GM12878 (cell line): ENCODE measurements at regions not wholly inside any gene's neighbourhood (a gene's known extent, or its start where the extent isn't known, plus 50 kb on each side); places are given as distances from the start of the nearest gene placed in this dataset.

Source experiments
- CBX3 ChIP-seq: fragments of 200-600 bp; sonication (generic); IDR thresholded peaks from 2 replicates; pipeline ENCODE4 v1.6.1; 2016; ENCODE audit warnings: low read depth, borderline replicate concordance
- HDGF ChIP-seq: fragments of 450-650 bp; IDR thresholded peaks from 2 replicates; pipeline ENCODE4 v1.6.1; 2016; ENCODE audit warnings: antibody characterized with exemption
- NR2F1 ChIP-seq: fragments of 450-650 bp; conservative IDR thresholded peaks from 2 replicates; pipeline ENCODE4 v1.6.1; 2017; ENCODE audit warnings: mild to moderate bottlenecking
- POLR2AphosphoS5 ChIP-seq: IDR thresholded peaks from 2 replicates; pipeline ENCODE4 v1.6.1; 2011; ENCODE audit warnings: mild to moderate bottlenecking, low read length, inconsistent platforms
- SIN3A ChIP-seq: IDR thresholded peaks from 2 replicates; pipeline ENCODE4 v1.6.1; 2012; ENCODE audit warnings: low read depth, low read length, improper control_type of control experiment
- SMARCA5 ChIP-seq: fragments of 450-650 bp; IDR thresholded peaks from 2 replicates; pipeline ENCODE4 v1.6.1; 2017; ENCODE audit warnings: mild to moderate bottlenecking
- TF ChIP-seq, protein P1 (sequence below): IDR thresholded peaks from 2 replicates; pipeline ENCODE4 v1.6.1; 2012; ENCODE audit warnings: low read length, inconsistent platforms
- TF ChIP-seq, protein P2 (sequence below): fragments of 450-650 bp; conservative IDR thresholded peaks from 2 replicates; pipeline ENCODE4 v1.6.1; 2017; ENCODE audit warnings: mild to moderate bottlenecking, moderate library complexity
- TF ChIP-seq, protein P3 (sequence below): fragments of 450-650 bp; IDR thresholded peaks from 2 replicates; pipeline ENCODE4 v1.6.1; 2017; ENCODE audit warnings: borderline replicate concordance
- TF ChIP-seq, protein P4 (sequence below): IDR thresholded peaks from 2 replicates; pipeline ENCODE4 v1.6.1; 2012; ENCODE audit warnings: low read depth, low read length, improper control_type of control experiment

DNA sequence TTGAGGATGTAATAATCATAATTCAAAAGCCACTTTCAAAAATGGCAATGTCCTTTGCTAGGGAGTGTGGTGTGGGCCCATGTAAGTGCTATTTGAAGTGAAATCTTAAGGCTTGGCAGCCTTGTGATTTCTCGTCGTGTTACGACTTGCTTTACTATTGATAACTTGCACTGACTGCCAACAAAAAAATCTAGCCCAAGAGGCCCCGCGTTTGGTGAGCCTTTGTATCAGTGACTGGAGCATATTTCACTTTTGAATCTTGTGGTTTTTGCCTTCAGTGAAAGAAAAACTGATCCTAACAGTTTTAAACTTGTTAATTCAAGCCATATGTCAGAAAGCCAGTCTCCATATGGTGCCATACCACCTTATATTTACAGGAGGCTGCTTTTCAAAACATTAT, 248.0 kb downstream of the TMEM182 start (continued):
- TF ChIP-seq, protein P1, sequence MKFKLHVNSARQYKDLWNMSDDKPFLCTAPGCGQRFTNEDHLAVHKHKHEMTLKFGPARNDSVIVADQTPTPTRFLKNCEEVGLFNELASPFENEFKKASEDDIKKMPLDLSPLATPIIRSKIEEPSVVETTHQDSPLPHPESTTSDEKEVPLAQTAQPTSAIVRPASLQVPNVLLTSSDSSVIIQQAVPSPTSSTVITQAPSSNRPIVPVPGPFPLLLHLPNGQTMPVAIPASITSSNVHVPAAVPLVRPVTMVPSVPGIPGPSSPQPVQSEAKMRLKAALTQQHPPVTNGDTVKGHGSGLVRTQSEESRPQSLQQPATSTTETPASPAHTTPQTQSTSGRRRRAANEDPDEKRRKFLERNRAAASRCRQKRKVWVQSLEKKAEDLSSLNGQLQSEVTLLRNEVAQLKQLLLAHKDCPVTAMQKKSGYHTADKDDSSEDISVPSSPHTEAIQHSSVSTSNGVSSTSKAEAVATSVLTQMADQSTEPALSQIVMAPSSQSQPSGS, result no peak
- no peak for TF ChIP-seq POLR2AphosphoS5
- no peak for TF ChIP-seq HDGF
- TF ChIP-seq, protein P2, sequence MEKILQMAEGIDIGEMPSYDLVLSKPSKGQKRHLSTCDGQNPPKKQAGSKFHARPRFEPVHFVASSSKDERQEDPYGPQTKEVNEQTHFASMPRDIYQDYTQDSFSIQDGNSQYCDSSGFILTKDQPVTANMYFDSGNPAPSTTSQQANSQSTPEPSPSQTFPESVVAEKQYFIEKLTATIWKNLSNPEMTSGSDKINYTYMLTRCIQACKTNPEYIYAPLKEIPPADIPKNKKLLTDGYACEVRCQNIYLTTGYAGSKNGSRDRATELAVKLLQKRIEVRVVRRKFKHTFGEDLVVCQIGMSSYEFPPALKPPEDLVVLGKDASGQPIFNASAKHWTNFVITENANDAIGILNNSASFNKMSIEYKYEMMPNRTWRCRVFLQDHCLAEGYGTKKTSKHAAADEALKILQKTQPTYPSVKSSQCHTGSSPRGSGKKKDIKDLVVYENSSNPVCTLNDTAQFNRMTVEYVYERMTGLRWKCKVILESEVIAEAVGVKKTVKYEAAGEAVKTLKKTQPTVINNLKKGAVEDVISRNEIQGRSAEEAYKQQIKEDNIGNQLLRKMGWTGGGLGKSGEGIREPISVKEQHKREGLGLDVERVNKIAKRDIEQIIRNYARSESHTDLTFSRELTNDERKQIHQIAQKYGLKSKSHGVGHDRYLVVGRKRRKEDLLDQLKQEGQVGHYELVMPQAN, result no peak
- no peak for TF ChIP-seq SMARCA5
- TF ChIP-seq NR2F1, result no peak
- no peak for TF ChIP-seq SIN3A
- TF ChIP-seq, protein P3, sequence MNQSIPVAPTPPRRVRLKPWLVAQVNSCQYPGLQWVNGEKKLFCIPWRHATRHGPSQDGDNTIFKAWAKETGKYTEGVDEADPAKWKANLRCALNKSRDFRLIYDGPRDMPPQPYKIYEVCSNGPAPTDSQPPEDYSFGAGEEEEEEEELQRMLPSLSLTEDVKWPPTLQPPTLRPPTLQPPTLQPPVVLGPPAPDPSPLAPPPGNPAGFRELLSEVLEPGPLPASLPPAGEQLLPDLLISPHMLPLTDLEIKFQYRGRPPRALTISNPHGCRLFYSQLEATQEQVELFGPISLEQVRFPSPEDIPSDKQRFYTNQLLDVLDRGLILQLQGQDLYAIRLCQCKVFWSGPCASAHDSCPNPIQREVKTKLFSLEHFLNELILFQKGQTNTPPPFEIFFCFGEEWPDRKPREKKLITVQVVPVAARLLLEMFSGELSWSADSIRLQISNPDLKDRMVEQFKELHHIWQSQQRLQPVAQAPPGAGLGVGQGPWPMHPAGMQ, result no peak
- TF ChIP-seq, protein P4, sequence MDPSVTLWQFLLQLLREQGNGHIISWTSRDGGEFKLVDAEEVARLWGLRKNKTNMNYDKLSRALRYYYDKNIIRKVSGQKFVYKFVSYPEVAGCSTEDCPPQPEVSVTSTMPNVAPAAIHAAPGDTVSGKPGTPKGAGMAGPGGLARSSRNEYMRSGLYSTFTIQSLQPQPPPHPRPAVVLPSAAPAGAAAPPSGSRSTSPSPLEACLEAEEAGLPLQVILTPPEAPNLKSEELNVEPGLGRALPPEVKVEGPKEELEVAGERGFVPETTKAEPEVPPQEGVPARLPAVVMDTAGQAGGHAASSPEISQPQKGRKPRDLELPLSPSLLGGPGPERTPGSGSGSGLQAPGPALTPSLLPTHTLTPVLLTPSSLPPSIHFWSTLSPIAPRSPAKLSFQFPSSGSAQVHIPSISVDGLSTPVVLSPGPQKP, result no peak
- TF ChIP-seq CBX3, result no peak
